H1 (cell line): ENCODE measurements at regions not wholly inside any gene's neighbourhood (a gene's known extent, or its start where the extent isn't known, plus 50 kb on each side); places are given as distances from the start of the nearest gene placed in this dataset.

ENCODE experiments used
- CTCF ChIA-PET: fragments of 300-600 bp; sonication (Branson Sonifier 250); formaldehyde crosslinking; loops from one replicate; lab custom pipeline; 2021; ENCODE audit not compliant: partially characterized antibody; lab: Charles Lee
- POLR2A ChIA-PET: fragments of 300-600 bp; sonication (Branson Sonifier 250); formaldehyde crosslinking; loops from one replicate; lab custom pipeline; 2021; ENCODE audit warnings: inconsistent platforms; ENCODE audit not compliant: partially characterized antibody; lab: Charles Lee
- DNase-seq, 2 experiments: peaks; one replicate each; pipeline versions ENCODE4 v3.0.0 to v3.0.0-alpha.2; 2010 to 2022; ENCODE audit warnings: low spot score in 2 of 2, low read depth in 1 of 2, mixed read lengths in 1 of 2
- FAIRE-seq: peaks from 2 replicates; lab custom pipeline; 2011; peaks lifted over from hg19 to GRCh38; lab: Jason Lieb, UNC
- H2AFZ ChIP-seq: 2 replicates; pipeline ENCODE4 v1.8.1; 2012; ENCODE audit warnings: low read length, inconsistent platforms
- H2AK5ac ChIP-seq: 2 replicates; pipeline ENCODE4 v1.6.1; 2013; ENCODE audit warnings: low read depth, low read length
- H2BK120ac ChIP-seq: replicated peaks from 2 replicates; pipeline ENCODE3; 2013; ENCODE audit warnings: low read depth, low read length, inconsistent platforms
- H2BK12ac ChIP-seq: 2 replicates; pipeline ENCODE4 v1.6.1; 2013; ENCODE audit warnings: low read depth, low read length
- H2BK15ac ChIP-seq: 2 replicates; pipeline ENCODE4 v1.6.1; 2013; ENCODE audit warnings: low read length
- H2BK20ac ChIP-seq: 2 replicates; pipeline ENCODE4 v1.6.1; 2013; ENCODE audit warnings: low read length
- H2BK5ac ChIP-seq: 2 replicates; pipeline ENCODE4 v1.6.1; 2013; ENCODE audit warnings: low read depth, low read length
- H3K14ac ChIP-seq: 2 replicates; pipeline ENCODE4 v1.6.1; 2013; ENCODE audit warnings: inconsistent platforms; ENCODE audit not compliant: insufficient read length
- H3K18ac ChIP-seq: 2 replicates; pipeline ENCODE4 v1.6.1; 2013; ENCODE audit warnings: low read length; ENCODE audit errors: extremely low read depth
- H3K23ac ChIP-seq: 2 replicates; pipeline ENCODE4 v1.6.1; 2013; ENCODE audit warnings: inconsistent platforms; ENCODE audit not compliant: insufficient read length
- H3K23me2 ChIP-seq: 2 replicates; pipeline ENCODE4 v1.6.1; 2013; ENCODE audit warnings: low read depth, low read length
- H3K27ac ChIP-seq: 2 replicates; pipeline ENCODE4 v1.6.1; 2011; ENCODE audit warnings: low read depth, low read length, inconsistent platforms
- H3K27me3 ChIP-seq, 4 experiments: replicated peaks in 1 of 4; 1 replicate in 1 of 4; 2 replicates in 3 of 4; pipeline versions ENCODE4 v1.6.1 to v1.8.1; 2011 to 2013; ENCODE audit warnings: low read length in 3 of 4, mild to moderate bottlenecking in 3 of 4, inconsistent platforms in 2 of 4, mixed read lengths in 2 of 4, moderate library complexity in 1 of 4; ENCODE audit not compliant: control insufficient read depth in 3 of 4, insufficient read depth in 3 of 4; ENCODE audit errors: extremely low read depth in 1 of 4
- H3K36me3 ChIP-seq, 4 experiments: 2 replicates each; pipeline versions ENCODE4 v1.6.1 to v1.8.1; 2011 to 2013; ENCODE audit warnings: mild to moderate bottlenecking in 4 of 4, low read length in 3 of 4, moderate library complexity in 2 of 4, control low read depth in 1 of 4, inconsistent platforms in 1 of 4; ENCODE audit not compliant: insufficient read depth in 4 of 4, control insufficient read depth in 2 of 4
- H3K4ac ChIP-seq: replicated peaks from 2 replicates; pipeline ENCODE3; 2013; ENCODE audit warnings: low read length, low read depth, mixed read lengths, inconsistent platforms; ENCODE audit not compliant: insufficient read length
- H3K4me1 ChIP-seq, 4 experiments: replicated peaks in 1 of 4; 1 replicate in 1 of 4; 2 replicates in 3 of 4; pipeline versions ENCODE4 v1.6.1 to v1.8.1; 2011 to 2013; ENCODE audit warnings: low read length in 3 of 4, inconsistent platforms in 2 of 4, mixed read lengths in 1 of 4; ENCODE audit not compliant: insufficient read depth in 4 of 4, control insufficient read depth in 3 of 4
- H3K4me2 ChIP-seq, 2 experiments: 2 replicates each; pipeline versions ENCODE4 v1.6.1 to v1.8.1; 2011 to 2013; ENCODE audit warnings: low read depth in 2 of 2, low read length in 2 of 2, control low read depth in 1 of 2, inconsistent platforms in 1 of 2, mild to moderate bottlenecking in 1 of 2; ENCODE audit not compliant: insufficient read depth in 1 of 2
- H3K4me3 ChIP-seq, 4 experiments: fragments of 200-600, 300-600 bp in 1 of 4; sonication (generic), shearing (Covaris generic), sonication (Bioruptor Twin) in 1 of 4; 2 replicates each; pipeline versions ENCODE4 v1.5.1 to v1.8.1; 2011 to 2016; ENCODE audit warnings: low read length in 4 of 4, low read depth in 3 of 4, control low read depth in 2 of 4, inconsistent platforms in 2 of 4, mild to moderate bottlenecking in 2 of 4, mixed read lengths in 1 of 4, moderate library complexity in 1 of 4; ENCODE audit not compliant: insufficient read depth in 2 of 4; ENCODE audit errors: extremely low read depth in 1 of 4
- H3K56ac ChIP-seq: replicated peaks from 2 replicates; pipeline ENCODE3; 2013; ENCODE audit warnings: low read depth, mild to moderate bottlenecking, mixed read lengths, low read length, inconsistent platforms; ENCODE audit not compliant: insufficient read length
- H3K79me1 ChIP-seq: 2 replicates; pipeline ENCODE4 v1.6.1; 2013; ENCODE audit warnings: low read depth, low read length, control low read depth
- H3K79me2 ChIP-seq, 2 experiments: 2 replicates each; pipeline versions ENCODE4 v1.6.1 to v1.8.1; 2012 to 2013; ENCODE audit warnings: low read length in 2 of 2, mild to moderate bottlenecking in 2 of 2, inconsistent platforms in 1 of 2; ENCODE audit not compliant: insufficient read depth in 2 of 2, control insufficient read depth in 1 of 2
- H3K9ac ChIP-seq, 4 experiments: replicated peaks in 1 of 4; 1 replicate in 1 of 4; 2 replicates in 3 of 4; pipeline versions ENCODE4 v1.6.1 to v1.8.1; 2011 to 2013; ENCODE audit warnings: low read depth in 3 of 4, low read length in 3 of 4, control low read depth in 2 of 4, mild to moderate bottlenecking in 2 of 4, moderate library complexity in 2 of 4, inconsistent platforms in 1 of 4; ENCODE audit errors: extremely low read depth in 1 of 4
- H3K9me3 ChIP-seq, 2 experiments: 2 replicates each; pipeline versions ENCODE4 v1.6.1 to v1.8.1; 2012 to 2013; ENCODE audit warnings: mild to moderate bottlenecking in 2 of 2, moderate library complexity in 2 of 2, control low read depth in 1 of 2, inconsistent platforms in 1 of 2, low read depth in 1 of 2, low read length in 1 of 2, mixed read lengths in 1 of 2; ENCODE audit not compliant: insufficient read depth in 2 of 2
- H4K20me1 ChIP-seq, 2 experiments: replicated peaks in 1 of 2; 2 replicates each; pipeline versions ENCODE3 to v1.8.1; 2011 to 2013; ENCODE audit warnings: inconsistent platforms in 2 of 2, low read length in 2 of 2, mild to moderate bottlenecking in 1 of 2; ENCODE audit not compliant: insufficient read depth in 2 of 2, control insufficient read depth in 1 of 2
- H4K5ac ChIP-seq: 2 replicates; pipeline ENCODE4 v1.6.1; 2013; ENCODE audit warnings: low read length, low read depth, mixed read lengths, inconsistent platforms; ENCODE audit not compliant: insufficient read length
- H4K8ac ChIP-seq: 2 replicates; pipeline ENCODE4 v1.8.0; 2013; ENCODE audit warnings: mild to moderate bottlenecking, moderate library complexity, low read length, inconsistent platforms; ENCODE audit not compliant: insufficient read depth; ENCODE audit errors: extremely low read depth
- H4K91ac ChIP-seq: replicated peaks from 2 replicates; pipeline ENCODE3; 2013; ENCODE audit warnings: low read length, mixed read lengths, inconsistent platforms; ENCODE audit not compliant: insufficient read length
- FOSL1 ChIP-seq: IDR thresholded peaks from 2 replicates; pipeline ENCODE4 v1.6.1; 2011; ENCODE audit warnings: mild to moderate bottlenecking, low read depth, low read length, moderate library complexity; ENCODE audit not compliant: insufficient read depth
- JUN ChIP-seq: IDR thresholded peaks from 2 replicates; pipeline ENCODE4 v1.6.1; 2011; ENCODE audit warnings: low read depth, mild to moderate bottlenecking, improper control_type of control experiment, low read length
- SAP30 ChIP-seq: fragments of 300-600 bp; sonication (generic); IDR thresholded peaks from 2 replicates; pipeline ENCODE4 v1.7.1; 2012; ENCODE audit warnings: low read length, moderate library complexity, mild to moderate bottlenecking, inconsistent platforms; ENCODE audit not compliant: insufficient read depth, insufficient replicate concordance
- SIRT6 ChIP-seq: IDR thresholded peaks from one replicate; pipeline ENCODE4 v1.7.1; 2012; ENCODE audit warnings: low read length, inconsistent platforms
- TAF1 ChIP-seq: IDR thresholded peaks from 2 replicates; pipeline ENCODE4 v1.6.1; 2011; ENCODE audit warnings: mild to moderate bottlenecking, low read depth, low read length
- TEAD4 ChIP-seq: IDR thresholded peaks from 2 replicates; pipeline ENCODE4 v1.6.1; 2012; ENCODE audit warnings: low read depth, low read length, inconsistent platforms, mixed read lengths
- WGBS, 2 experiments: shearing (Covaris generic) in 1 of 2; methylation state at CpG; one replicate each; pipeline versions ENCODE4 v1.1.6 to v1.1.7; 2013 to 2015; ENCODE audit warnings: low lambda C conversion rate in 2 of 2, mixed read lengths in 2 of 2, inconsistent platforms in 1 of 2, low coverage in 1 of 2, missing lambda C conversion rate in 1 of 2; ENCODE audit not compliant: insufficient replicate concordance in 2 of 2, insufficient coverage in 1 of 2, insufficient read length in 1 of 2; ENCODE audit errors: extremely low coverage in 1 of 2, missing lambda C conversion rate in 1 of 2; 5-methylcytosine and 5-hydroxymethylcytosine counted together

GRCh38 chr4:152195888-152196287 lies 340.0 kb downstream of the FBXW7 start:
- Histone ChIP-seq H3K36me3 (no peaks in the 10 kb centered on the region), H2BK15ac (no peak overlapping the region), H3K79me2 (no peaks in the 10 kb centered on the region), H3K14ac (no peak overlapping the region), H3K4me2 (no peak overlapping the region), H3K4ac (no peak overlapping the region), H3K56ac (no peak overlapping the region), H3K18ac (no peak overlapping the region), H3K23ac (no peak overlapping the region), H3K27ac (no peak overlapping the region), H4K8ac (no peak overlapping the region), H3K9me3 (no peaks in the 10 kb centered on the region), H3K4me1 (no peaks in the 10 kb centered on the region), H4K20me1 (no peaks in the 10 kb centered on the region), H3K9ac (no peak overlapping the region), H3K27me3 (no peaks in the 10 kb centered on the region), H4K5ac (no peak overlapping the region), H2BK120ac (no peak overlapping the region), H2BK5ac (no peak overlapping the region), H2BK12ac (no peak overlapping the region), H3K23me2 (no peaks in the 10 kb centered on the region), H4K91ac (no peak overlapping the region), H2AK5ac (no peak overlapping the region), H3K79me1 (no peaks in the 10 kb centered on the region), H2AFZ (no peak overlapping the region), H2BK20ac (no peak overlapping the region), H3K4me3 (no peak overlapping the region)
- DNase-seq (no peak), FAIRE-seq (no peak)
- WGBS, 2 experiments: 74% methylated on average over 4 of the region's 4 CpGs; no CpG with 5 or more reads in 1 of the 2 experiments
- ChIA-PET POLR2A (no interaction called here), CTCF (no interaction called here)
- no peak for TF ChIP-seq SAP30
- no peak for TF ChIP-seq TEAD4
- no peak for TF ChIP-seq SIRT6
- no peak for TF ChIP-seq JUN
- no peak for TF ChIP-seq TAF1
- no peak for TF ChIP-seq FOSL1
